Esophagus squamous epithelium (tissue), 5 donors: ENCODE measurements at regions not wholly inside any gene's neighbourhood (a gene's known extent, or its start where the extent isn't known, plus 50 kb on each side); places are given as distances from the start of the nearest gene placed in this dataset.

Source experiments
- DNase-seq: peaks from one replicate; lab custom pipeline; 2025; lab: John Stamatoyannopoulos, UW
- H3K27ac ChIP-seq, 4 donors: fragments of 200-600 bp; sonication (generic); one replicate each; pipeline ENCODE4 v1.5.1; 2016 to 2019; ENCODE audit warnings: mild to moderate bottlenecking in 1 of 4
- H3K27me3 ChIP-seq, 4 donors: fragments of 200-600 bp; sonication (generic); 1 replicate in 3 of 4; 2 replicates in 1 of 4; pipeline versions ENCODE4 v1.5.1 to v1.6.0; 2017 to 2021; ENCODE audit warnings: antibody characterized with exemption in 1 of 4
- H3K36me3 ChIP-seq, 3 donors: fragments of 200-600 bp; sonication (generic); one replicate each; pipeline ENCODE4 v1.5.1; 2016 to 2019
- H3K4me1 ChIP-seq, 3 donors: fragments of 200-600 bp; sonication (generic); one replicate each; pipeline ENCODE4 v1.5.1; 2017 to 2019
- H3K4me3 ChIP-seq, 4 donors: fragments of 200-600 bp; sonication (generic); 1 replicate in 3 of 4; 2 replicates in 1 of 4; pipeline ENCODE4 v1.5.1; 2016 to 2019; ENCODE audit warnings: mild to moderate bottlenecking in 2 of 4, moderate library complexity in 1 of 4
- H3K9me3 ChIP-seq, 3 donors: fragments of 200-600 bp; sonication (generic); one replicate each; pipeline ENCODE4 v1.5.1; 2016 to 2019
- POLR2A ChIP-seq, 4 donors: fragments of 450-650 bp; IDR thresholded peaks; one replicate each; pipeline ENCODE4 v1.6.1; 2017; ENCODE audit warnings: antibody characterized with exemption in 4 of 4, mild to moderate bottlenecking in 4 of 4, moderate library complexity in 3 of 4
- WGBS, 2 donors: methylation state at CpG; one replicate each; pipeline ENCODE4 v1.1.5; 2018; 5-methylcytosine and 5-hydroxymethylcytosine counted together
- intact Hi-C: fragments of 100-400 bp; cut with DNase I; formaldehyde crosslinking; loops from one replicate; pipeline ENCODE4 v1.15.0; 2022
- TF ChIP-seq, protein P1 (sequence below), 6 experiments: fragments of 450-650 bp in 4 of 6; fragments of 200-600 bp in 2 of 6; sonication (generic) in 2 of 6; IDR thresholded peaks; one replicate each; pipeline ENCODE4 v1.5.1; 2016 to 2019; ENCODE audit warnings: antibody characterized with exemption in 6 of 6, mild to moderate bottlenecking in 4 of 6, moderate library complexity in 4 of 6
- donor health status: DM: yes; HTN: yes; CAD: no.

DNA sequence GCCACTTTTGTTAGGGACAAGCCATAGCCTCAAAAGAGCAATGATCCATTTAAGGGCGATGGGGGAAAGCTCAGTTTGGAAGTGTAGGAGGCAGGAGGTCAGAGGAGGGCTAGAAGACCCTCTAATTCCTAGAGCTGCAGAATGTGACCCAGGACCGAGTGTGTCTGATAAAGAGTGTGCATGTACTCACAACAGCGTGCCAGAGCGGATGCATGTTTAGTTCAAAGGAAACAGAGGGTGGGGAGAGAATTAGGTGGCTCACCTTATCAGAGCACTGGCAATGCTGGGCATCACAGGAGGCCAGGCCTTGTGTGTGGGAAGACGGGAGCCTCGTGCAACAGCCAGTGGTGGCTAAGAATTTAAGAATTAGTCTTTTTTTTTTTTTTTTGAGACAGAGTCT, 133.9 kb upstream of the COBL start:
- 71 to 76% methylated on average over 6 of the region's 6 CpGs for WGBS, 2 donors
- H3K4me1 ChIP-seq, result no peaks in the 10 kb centered on the region
- no peak overlapping the region for H3K4me3 ChIP-seq
- no peaks in the 10 kb centered on the region for H3K36me3 ChIP-seq
- intact Hi-C loops, result no loop called here
- no peak overlapping the region for H3K27ac ChIP-seq
- no peaks in the 10 kb centered on the region for H3K9me3 ChIP-seq
- H3K27me3 ChIP-seq, result no peaks in the 10 kb centered on the region
- DNase-seq, result no peak
- TF ChIP-seq, protein P1, sequence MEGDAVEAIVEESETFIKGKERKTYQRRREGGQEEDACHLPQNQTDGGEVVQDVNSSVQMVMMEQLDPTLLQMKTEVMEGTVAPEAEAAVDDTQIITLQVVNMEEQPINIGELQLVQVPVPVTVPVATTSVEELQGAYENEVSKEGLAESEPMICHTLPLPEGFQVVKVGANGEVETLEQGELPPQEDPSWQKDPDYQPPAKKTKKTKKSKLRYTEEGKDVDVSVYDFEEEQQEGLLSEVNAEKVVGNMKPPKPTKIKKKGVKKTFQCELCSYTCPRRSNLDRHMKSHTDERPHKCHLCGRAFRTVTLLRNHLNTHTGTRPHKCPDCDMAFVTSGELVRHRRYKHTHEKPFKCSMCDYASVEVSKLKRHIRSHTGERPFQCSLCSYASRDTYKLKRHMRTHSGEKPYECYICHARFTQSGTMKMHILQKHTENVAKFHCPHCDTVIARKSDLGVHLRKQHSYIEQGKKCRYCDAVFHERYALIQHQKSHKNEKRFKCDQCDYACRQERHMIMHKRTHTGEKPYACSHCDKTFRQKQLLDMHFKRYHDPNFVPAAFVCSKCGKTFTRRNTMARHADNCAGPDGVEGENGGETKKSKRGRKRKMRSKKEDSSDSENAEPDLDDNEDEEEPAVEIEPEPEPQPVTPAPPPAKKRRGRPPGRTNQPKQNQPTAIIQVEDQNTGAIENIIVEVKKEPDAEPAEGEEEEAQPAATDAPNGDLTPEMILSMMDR (IDR thresholded peaks at IDR 0.05), result no peak
- no peak for TF ChIP-seq POLR2A (IDR thresholded peaks at IDR 0.05)

DNA sequence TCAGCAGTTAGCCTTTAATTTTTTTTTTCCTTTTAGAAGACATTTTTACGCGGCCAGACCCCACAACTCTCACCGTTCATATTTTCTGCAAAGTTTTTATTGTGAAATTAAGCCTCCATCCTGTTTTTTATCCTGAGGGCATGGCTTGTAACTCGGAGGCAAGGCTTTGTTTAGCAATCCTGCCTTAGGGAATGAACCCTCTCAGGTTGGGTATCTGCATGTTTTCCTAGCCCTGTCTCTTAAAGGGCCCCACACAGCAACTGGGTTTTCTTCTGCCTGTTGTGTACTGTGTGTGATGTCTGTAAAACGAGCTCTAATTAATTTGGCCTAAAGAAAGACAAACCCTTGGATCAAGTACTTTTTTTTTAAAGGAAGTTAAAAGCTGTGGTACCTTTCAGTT, 130.2 kb upstream of the COBL start:
- H3K9me3 ChIP-seq, result no peaks in the 10 kb centered on the region
- no peak for DNase-seq
- TF ChIP-seq POLR2A (IDR thresholded peaks at IDR 0.05), result no peak
- TF ChIP-seq, protein P1 (IDR thresholded peaks at IDR 0.05), result no peak
- WGBS, 2 donors, result 58 to 60% methylated on average over 5 of the region's 5 CpGs
- no peaks in the 10 kb centered on the region for H3K27me3 ChIP-seq
- H3K4me3 ChIP-seq, result no peak overlapping the region
- H3K4me1 ChIP-seq, result no peaks in the 10 kb centered on the region
- intact Hi-C loops, result no loop called here
- no peaks in the 10 kb centered on the region for H3K36me3 ChIP-seq
- H3K27ac ChIP-seq, result no peak overlapping the region

DNA sequence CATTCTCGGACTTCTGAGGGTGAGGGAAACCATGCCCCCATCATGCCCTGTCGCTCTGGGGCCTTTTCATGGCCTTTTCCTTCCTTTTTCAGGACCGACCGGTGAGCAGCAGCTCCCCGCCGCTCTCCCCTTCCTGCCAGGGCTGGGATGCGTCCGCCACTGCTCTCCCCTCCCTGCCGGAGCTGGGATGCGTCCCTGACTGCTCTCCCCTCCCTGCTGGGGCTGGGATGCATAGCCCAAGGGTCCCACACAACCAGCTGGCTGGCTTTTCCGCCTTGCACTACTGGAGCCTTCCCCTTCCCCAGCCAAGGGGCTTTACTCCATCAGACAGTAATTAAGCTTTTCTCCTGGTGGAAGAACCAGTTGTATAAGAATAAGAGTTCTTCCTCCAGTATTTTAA, 129.7 kb upstream of the COBL start:
- Histone ChIP-seq H3K27ac (no peak overlapping the region), H3K9me3 (no peaks in the 10 kb centered on the region), H3K36me3 (no peaks in the 10 kb centered on the region), H3K4me1 (no peaks in the 10 kb centered on the region), H3K4me3 (no peak overlapping the region), H3K27me3 (no peaks in the 10 kb centered on the region)
- TF ChIP-seq, protein P1 (IDR thresholded peaks at IDR 0.05), result no peak
- no peak for TF ChIP-seq POLR2A (IDR thresholded peaks at IDR 0.05)
- 46 to 49% methylated on average over 11 of the region's 11 CpGs for WGBS, 2 donors
- no peak for DNase-seq
- intact Hi-C loops, result no loop called here

DNA sequence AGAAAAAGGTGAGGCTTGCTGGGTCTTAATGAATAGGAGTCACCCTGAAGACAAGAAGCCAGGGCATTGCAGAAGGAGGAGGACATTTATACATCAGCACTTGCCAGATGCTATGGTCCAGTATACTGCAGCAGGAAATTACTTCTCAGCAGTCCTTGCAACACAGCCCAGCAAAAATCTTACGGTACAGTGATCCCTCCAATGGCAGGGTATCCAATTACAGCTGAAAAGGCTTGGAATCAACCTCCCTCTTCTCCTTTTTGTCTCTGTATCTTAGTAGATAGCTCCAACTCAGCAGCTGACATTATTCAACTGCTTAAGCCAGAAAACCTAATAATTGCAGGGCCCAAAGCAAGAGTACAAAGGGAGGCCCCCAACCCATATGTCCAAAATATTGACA, 128.3 kb upstream of the COBL start:
- WGBS, 2 donors, result 17 to 43% methylated on average over 1 of the region's 1 CpG
- no peak for DNase-seq
- no peaks in the 10 kb centered on the region for H3K36me3 ChIP-seq
- no peaks in the 10 kb centered on the region for H3K9me3 ChIP-seq
- H3K27me3 ChIP-seq, result no peaks in the 10 kb centered on the region
- no peaks in the 10 kb centered on the region for H3K4me1 ChIP-seq
- no peak overlapping the region for H3K4me3 ChIP-seq
- intact Hi-C loops, result no loop called here
- no peak overlapping the region for H3K27ac ChIP-seq
- TF ChIP-seq, protein P1 (IDR thresholded peaks at IDR 0.05), result no peak
- no peak for TF ChIP-seq POLR2A (IDR thresholded peaks at IDR 0.05)

DNA sequence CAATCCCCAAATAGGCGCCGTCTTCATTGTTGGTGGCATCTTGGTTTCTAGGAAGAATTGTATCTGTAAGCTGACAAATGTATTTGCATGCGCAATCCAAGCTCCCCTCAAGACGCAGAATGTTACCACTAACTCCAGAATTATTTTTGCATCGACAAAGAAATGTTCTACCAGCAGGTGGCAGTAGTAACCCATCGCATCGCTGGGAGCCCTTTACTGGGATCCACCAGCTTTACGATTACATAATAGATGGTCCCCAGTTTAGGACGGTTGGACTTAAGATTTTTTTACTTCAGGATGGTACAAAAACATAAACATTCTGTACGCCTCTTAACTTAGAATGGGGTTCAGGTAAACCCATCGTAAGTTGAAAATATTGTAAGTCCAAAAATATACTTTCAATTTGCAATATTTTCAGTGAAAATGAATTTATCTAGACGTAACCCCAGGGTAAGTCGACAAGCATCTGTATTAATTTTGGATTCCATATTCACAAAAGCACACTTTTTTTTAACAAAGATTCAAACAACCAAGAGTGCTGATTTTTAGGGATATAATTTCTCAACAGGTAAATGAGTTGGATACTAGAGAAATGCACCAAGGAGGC, 114.0 kb upstream of the COBL start:
- TF ChIP-seq, protein P1 (IDR thresholded peaks at IDR 0.05), result peak; percentile 26 to 80 (median 66)
- TF ChIP-seq POLR2A (IDR thresholded peaks at IDR 0.05), result no peak
- H3K4me1 ChIP-seq, result no peaks in the 10 kb centered on the region
- H3K4me3 ChIP-seq, result no peak overlapping the region
- H3K36me3 ChIP-seq, result no peaks in the 10 kb centered on the region
- H3K9me3 ChIP-seq, result no peaks in the 10 kb centered on the region
- WGBS, 2 donors, result 14 to 16% methylated on average over 13 of the region's 13 CpGs
- H3K27ac ChIP-seq, result no peak overlapping the region
- intact Hi-C loops, result no loop called here
- no peak for DNase-seq
- peaks cover 0 to 8% (median 0%) of the 10 kb centered on the region in 4 donors for H3K27me3 ChIP-seq
